RWPE1 (cell line): ENCODE measurements at regions not wholly inside any gene's neighbourhood (a gene's known extent, or its start where the extent isn't known, plus 50 kb on each side); places are given as distances from the start of the nearest gene placed in this dataset.

Source experiments
- CTCF ChIA-PET: fragments of 350-600 bp; sonication (Branson Sonifier 250); formaldehyde crosslinking; extraction: SDS; loops from one replicate; lab custom pipeline; 2021; lab: Yijun Ruan, JAX
- POLR2A ChIA-PET: fragments of 400-600 bp; formaldehyde crosslinking; extraction: SDS; loops from one replicate; lab custom pipeline; 2020; ENCODE audit warnings: antibody characterized with exemption; ENCODE audit not compliant: low non-redundant PET; lab: Yijun Ruan, JAX
- DNase-seq: peaks from one replicate; pipeline ENCODE4 v3.0.0; 2012; ENCODE audit warnings: low spot score
- H3K27ac ChIP-seq: fragments of 450-650 bp; 2 replicates; pipeline ENCODE4 v1.5.1; 2017
- CTCF ChIP-seq: fragments of 450-650 bp; conservative IDR thresholded peaks from 2 replicates; pipeline ENCODE4 v1.5.1; 2017; ENCODE audit warnings: low read depth, mild to moderate bottlenecking

- ChIA-PET POLR2A (no interaction called here), CTCF (interaction anchor here (0.5 to 1.6 kb wide), 4 partner anchors 50 to 1418 kb away, joined by 3 to 5 read pairs (median 4); no protein-coding TSS in a partner anchor)
- DNase-seq: peak; percentile 36
- H3K27ac ChIP-seq: peak overlapping the region; percentile 63
- TF ChIP-seq CTCF: peak; percentile 27
These were observed 347.2 kb downstream of the ZNF536 start for GRCh38 chr19:30719189-30719998.

- ChIA-PET POLR2A (no interaction called here), CTCF (interaction anchor here (1.4 kb wide), 1 partner anchor 49 kb away, joined by 4 read pairs; no protein-coding TSS in a partner anchor)
- H3K27ac ChIP-seq: no peak overlapping the region
- DNase-seq: peak; percentile 8
- no peak for TF ChIP-seq CTCF
These were observed 346.5 kb downstream of the ZNF536 start for GRCh38 chr19:30718707-30719106.

- no peak for TF ChIP-seq CTCF
- no peak for DNase-seq
- ChIA-PET POLR2A (no interaction called here), CTCF (no interaction called here)
- no peak overlapping the region for H3K27ac ChIP-seq
These were observed 345.8 kb downstream of the ZNF536 start for GRCh38 chr19:30718014-30718413.

GRCh38 chr19:30717381-30717780 lies 345.2 kb downstream of the ZNF536 start:
- CTCF ChIA-PET: no interaction called here
- POLR2A ChIA-PET: no interaction called here
- H3K27ac ChIP-seq: no peak overlapping the region

GRCh38 chr19:30712431-30713337 lies 340.5 kb downstream of the ZNF536 start:
- ChIA-PET POLR2A (no interaction called here), CTCF (interaction anchor here (0.6 kb wide), 1 partner anchor 17 kb away, joined by 3 read pairs; no protein-coding TSS in a partner anchor)
- no peak overlapping the region for H3K27ac ChIP-seq
- TF ChIP-seq CTCF: no peak
- no peak for DNase-seq

More at GRCh38 chr19:30717381-30717780, 345.2 kb downstream of the ZNF536 start:
- no peak for TF ChIP-seq CTCF
- no peak for DNase-seq

GRCh38 chr19:30711826-30712225 lies 339.6 kb downstream of the ZNF536 start:
- DNase-seq: no peak
- no peak overlapping the region for H3K27ac ChIP-seq
- ChIA-PET CTCF (no interaction called here), POLR2A (no interaction called here)
- no peak for TF ChIP-seq CTCF
